Stimulated activated CD4-positive, alpha-beta T cell treated with anti-CD3 and anti-CD28 coated beads, Interleukin-1b, Interleukin-23, amount 100 ng/mL, for 24 hours (primary cell): ENCODE measurements at regions not wholly inside any gene's neighbourhood (a gene's known extent, or its start where the extent isn't known, plus 50 kb on each side); places are given as distances from the start of the nearest gene placed in this dataset.
"Not testable (repeated sequence)": the region's sequence is repeated elsewhere in the genome, so short reads cannot be mapped to it uniquely, and the experiment has no call there.

Experiments
- DNase-seq, 4 experiments: peaks; one replicate each; pipeline ENCODE4 v3.0.0-alpha.2; 2020; ENCODE audit warnings: low read depth in 4 of 4, low spot score in 1 of 4

- DNase-seq = no peak
Measured at GRCh38 chr10:123269675-123270074, 115.5 kb downstream of the BUB3 start.

DNA sequence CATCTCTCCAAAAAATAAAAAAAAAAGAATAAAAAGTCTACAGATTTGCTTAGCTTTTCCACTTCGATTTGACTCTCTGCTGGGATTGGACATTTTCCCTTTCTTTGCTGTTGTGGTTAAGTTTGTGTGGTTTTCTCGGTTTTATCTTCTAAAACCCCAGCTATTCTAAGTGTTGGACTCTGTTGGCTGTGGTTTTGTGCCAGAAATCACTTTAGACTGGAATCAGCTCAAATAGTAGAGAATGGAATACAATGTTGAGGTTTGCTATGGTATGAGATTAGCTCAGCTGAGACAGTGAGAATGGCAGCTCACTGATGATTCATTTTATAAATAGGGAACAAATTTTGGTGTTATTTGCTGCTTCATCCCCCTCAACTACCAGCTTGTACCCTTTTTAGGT lies 116.0 kb downstream of the BUB3 start:
- DNase-seq = no peak

DNA sequence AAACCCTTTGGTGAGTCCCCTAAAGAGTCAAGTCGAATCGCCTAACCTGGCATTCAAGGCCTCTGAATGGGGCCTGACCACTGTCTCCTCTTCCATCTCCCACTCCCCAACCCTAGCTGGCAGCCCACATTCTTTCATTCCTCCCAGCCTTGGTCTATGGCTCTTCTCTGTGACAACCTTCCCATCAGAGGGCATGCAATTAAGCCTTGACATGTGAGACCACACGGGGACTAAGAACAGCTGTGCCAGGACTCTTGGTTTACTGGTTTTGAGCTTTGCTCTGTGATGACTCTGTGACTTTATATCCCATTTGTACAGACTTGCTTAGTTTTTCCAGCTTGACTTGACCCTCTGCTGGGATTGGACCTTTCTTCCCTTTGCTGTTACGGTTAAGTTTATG lies 116.6 kb downstream of the BUB3 start:
- DNase-seq = no peak

DNA sequence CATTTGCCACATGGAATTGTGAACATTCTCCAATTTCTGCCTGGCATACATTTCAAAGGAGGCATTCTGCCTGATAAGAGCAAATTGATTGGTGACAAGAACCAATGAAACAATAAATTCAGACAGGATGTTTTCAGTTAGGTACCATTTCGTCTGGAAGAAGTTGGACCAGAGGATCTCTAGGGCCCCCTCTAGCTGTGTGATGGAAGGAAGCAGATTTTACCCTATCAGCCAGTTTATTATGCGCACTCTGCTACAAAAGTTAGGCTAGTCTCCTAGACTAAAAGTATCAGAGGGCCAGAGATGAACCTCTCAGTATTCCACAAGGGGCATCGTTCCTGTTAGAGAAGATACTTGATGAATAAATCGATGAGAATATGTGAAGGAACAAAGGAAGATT lies 118.0 kb downstream of the BUB3 start:
- no peak for DNase-seq

- no peak for DNase-seq
Measured at GRCh38 chr10:123274306-123275135, 120.3 kb downstream of the BUB3 start.

DNA sequence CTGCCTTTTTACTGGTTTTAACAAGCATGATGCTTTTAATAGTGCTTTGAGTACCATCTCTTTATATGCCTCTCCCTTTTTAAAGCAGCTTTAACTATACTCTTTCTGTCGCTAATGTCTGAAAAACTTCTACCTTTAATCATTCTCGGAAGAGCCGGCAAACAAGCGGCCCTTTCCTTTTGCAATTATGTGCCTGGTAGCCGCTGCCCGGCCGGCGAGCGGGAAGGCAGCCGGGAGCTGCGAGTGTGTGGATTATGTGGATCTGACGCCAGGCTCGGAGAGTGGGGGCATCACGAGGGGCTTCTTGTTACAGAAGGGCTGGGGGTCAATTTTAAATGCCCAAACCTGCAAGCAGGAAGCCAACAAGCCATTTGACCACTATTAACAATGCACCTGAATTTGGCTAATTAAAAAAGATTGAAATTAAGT lies 120.9 kb downstream of the BUB3 start:
- no peak for DNase-seq

GRCh38 chr10:123278445-123278844 lies 124.2 kb downstream of the BUB3 start:
- no peak for DNase-seq

DNA sequence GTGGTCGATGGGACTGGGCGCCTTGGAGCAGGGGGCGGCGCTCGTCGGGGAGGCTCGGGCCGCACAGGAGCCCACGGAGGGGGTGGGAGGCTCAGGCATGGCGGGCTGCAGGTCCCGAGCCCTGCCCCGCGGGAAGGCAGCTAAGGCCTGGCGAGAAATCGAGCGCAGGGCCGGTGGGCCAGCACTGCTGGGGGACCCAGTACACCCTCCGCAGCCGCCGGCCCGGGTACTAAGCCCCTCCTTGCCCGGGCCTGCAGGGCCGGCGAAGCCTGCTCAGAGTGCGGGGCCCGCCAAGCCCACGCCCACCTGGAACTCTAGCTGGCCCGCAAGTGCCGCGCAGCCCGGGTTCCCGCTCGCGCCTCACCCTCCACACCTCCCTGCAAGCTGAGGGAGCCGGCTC lies 129.2 kb downstream of the BUB3 start:
- not testable (repeated sequence) for DNase-seq

GRCh38 chr10:123284022-123284421 lies 129.8 kb downstream of the BUB3 start:
- no peak for DNase-seq

GRCh38 chr10:123287594-123288247 lies 133.5 kb downstream of the BUB3 start:
- DNase-seq = peak in 3 of 4 experiments; percentile 2 to 29 (median 8)

GRCh38 chr10:123289432-123289831 lies 135.2 kb downstream of the BUB3 start:
- no peak for DNase-seq

- DNase-seq = no peak
Measured at GRCh38 chr10:123294109-123294508, 139.9 kb downstream of the BUB3 start.

GRCh38 chr10:123294886-123295285 lies 140.7 kb downstream of the BUB3 start:
- DNase-seq = no peak

DNA sequence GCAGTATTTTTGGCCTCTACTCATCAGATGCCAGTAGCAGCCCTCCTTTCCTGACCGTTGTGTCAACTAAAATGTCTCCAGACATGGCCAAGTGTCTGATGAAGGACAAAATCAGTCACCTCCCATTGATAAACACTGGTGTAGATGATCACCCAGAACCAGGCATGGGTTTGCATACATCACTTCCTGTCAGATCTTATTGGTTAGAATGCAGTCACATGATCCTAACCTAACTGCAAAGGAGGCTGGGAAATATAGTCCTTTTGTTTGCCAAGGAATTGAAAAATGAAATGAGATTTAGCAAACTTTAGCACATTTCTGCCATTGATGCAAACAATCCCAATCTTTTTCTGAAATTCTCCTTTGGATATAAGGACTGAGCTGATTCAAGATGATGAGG lies 141.4 kb downstream of the BUB3 start:
- DNase-seq = no peak

DNA sequence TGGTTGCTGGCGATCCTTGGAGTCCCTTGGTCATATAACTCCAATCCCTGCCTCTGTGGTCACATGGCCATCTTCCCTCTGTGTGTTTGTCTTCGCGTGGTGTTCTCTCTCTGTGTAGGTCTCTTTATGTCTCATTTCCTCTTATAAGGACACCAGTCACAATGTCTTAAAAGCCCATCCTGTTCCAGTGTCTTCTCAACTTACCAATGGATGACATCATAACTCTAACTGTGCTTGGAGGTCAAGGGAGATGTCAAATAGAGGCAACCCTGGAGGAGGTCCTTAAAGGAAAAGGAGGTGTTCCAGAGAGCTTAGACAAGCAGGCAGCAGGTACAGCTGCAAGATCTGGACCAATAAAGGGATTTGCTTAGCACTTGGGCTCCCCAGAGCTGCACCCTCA lies 143.0 kb downstream of the BUB3 start:
- no peak for DNase-seq

GRCh38 chr10:123298583-123298982 lies 144.4 kb downstream of the BUB3 start:
- DNase-seq = no peak

- no peak for DNase-seq
Measured at GRCh38 chr10:123299598-123299997, 145.4 kb downstream of the BUB3 start.

GRCh38 chr10:123301077-123301857 lies 147.1 kb downstream of the BUB3 start:
- DNase-seq = no peak

DNA sequence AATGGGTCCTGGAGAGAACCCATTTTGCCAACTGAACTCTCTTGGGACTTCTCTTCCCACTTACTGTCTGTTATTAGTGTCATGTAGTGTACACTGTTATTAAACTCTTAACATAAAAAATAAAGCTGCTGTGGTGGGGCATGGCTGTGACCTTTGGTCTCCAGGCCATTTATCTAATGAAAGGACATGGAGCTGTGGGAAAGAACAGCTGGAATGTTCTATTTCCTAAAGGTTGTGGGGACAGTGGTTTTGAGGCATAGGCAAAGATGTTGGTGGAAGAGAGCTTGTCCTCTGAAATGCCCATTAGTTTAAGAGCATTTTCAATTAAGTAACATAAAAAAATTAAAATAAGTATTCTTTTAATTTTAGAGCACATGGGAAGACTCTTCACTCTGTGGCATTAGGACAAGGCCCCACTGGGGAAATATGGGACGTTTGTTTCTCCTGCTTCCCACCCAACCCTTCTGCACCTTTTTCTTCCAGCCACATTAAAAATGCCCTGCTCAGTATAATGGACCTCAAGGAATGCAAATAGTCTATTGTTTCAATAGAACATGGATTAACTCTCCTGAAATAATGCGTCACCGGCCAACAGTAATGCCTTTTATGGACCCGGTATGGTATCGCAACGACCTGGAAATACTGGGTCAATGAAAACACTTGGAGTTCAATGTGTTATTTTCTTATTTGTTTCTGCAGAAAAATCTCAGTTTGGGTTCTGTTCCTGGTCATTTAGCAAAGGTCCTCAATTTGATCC lies 149.6 kb downstream of the BUB3 start:
- no peak for DNase-seq

DNA sequence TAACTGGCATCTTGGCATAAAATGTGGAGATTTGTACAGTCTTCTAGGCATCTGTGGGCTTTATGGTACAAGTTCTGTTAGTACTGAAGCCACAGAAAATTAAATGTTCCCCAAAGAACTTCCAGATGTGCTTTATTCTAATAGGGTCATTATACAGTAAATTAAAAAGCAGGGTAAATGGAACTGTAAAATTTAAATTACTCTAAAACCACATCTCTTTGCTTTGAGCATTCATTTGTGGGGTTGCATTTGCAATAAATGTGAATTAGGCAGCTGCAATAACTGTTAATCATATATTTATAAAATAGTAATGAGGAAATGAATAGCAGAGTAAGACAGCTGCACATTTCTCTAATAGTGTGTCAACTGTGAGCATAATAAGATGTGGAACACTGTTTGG lies 151.5 kb downstream of the BUB3 start:
- DNase-seq = no peak

DNA sequence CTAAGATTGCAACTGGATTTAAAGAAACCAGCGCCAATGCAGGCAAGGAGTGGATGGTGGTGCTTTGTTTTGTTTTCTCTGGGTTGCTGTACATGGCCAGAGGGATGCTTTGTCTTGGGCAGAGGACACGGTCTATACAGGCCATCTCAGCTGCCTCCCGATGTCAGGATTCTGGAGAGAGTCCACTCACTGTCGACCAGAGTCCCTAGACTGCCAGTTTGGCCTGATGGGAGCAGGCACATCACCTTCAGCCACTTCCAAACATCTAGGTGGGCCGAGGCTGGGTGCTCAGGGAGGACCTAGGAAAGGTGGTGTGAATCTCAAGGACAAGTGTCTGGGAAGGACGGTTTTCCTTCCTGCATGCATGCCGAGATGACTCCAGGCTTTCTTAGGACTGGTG lies 152.1 kb downstream of the BUB3 start:
- no peak for DNase-seq
